ENCODE measurements at regions not wholly inside any gene's neighbourhood (a gene's known extent, or its start where the extent isn't known, plus 50 kb on each side); places are given as distances from the start of the nearest gene placed in this dataset.

DNA sequence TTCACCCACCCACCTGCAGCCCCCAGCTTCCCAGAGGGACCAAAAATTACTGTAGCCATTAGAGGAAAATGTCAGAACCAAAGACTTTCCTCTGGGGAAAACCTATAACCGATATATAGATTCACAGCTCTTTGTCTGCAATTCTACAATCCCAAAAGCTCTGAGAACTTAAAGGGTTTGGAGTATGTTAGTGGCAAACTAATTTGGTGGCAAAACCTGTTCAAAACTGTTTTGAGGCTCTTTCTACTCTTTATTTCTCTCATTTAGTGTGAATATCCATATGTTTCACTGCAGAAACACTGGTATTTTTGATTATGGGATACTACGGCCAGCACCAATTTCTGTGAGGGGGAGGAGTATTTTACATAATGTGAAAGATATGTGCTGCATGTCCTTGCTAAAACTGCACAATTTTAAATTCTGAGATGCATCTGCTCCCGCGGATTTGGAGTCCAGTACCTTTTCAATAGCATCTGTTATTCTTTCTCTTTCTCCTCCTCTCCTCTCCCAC, 87.5 kb upstream of the MTNR1B start:
- TF ChIP-seq POLR2A (IDR thresholded peaks at IDR 0.05) (no peak), EP300 (IDR thresholded peaks at IDR 0.05) (no peak)
- TF ChIP-seq, protein P1, sequence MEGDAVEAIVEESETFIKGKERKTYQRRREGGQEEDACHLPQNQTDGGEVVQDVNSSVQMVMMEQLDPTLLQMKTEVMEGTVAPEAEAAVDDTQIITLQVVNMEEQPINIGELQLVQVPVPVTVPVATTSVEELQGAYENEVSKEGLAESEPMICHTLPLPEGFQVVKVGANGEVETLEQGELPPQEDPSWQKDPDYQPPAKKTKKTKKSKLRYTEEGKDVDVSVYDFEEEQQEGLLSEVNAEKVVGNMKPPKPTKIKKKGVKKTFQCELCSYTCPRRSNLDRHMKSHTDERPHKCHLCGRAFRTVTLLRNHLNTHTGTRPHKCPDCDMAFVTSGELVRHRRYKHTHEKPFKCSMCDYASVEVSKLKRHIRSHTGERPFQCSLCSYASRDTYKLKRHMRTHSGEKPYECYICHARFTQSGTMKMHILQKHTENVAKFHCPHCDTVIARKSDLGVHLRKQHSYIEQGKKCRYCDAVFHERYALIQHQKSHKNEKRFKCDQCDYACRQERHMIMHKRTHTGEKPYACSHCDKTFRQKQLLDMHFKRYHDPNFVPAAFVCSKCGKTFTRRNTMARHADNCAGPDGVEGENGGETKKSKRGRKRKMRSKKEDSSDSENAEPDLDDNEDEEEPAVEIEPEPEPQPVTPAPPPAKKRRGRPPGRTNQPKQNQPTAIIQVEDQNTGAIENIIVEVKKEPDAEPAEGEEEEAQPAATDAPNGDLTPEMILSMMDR (IDR thresholded peaks at IDR 0.05): no peak

Measured in stomach (tissue), 4 donors.